ENCODE measurements at regions not wholly inside any gene's neighbourhood (a gene's known extent, or its start where the extent isn't known, plus 50 kb on each side); places are given as distances from the start of the nearest gene placed in this dataset.

GRCh38 chrX:44637282-44637681, 94.6 kb upstream of the FUNDC1 start:
- no peak for DNase-seq (ENCODE audit: low read depth)
- TF ChIP-seq CTCF (conservative IDR thresholded peaks at IDR 0.05; ENCODE audit: low read depth, low read length): no peak

DNA sequence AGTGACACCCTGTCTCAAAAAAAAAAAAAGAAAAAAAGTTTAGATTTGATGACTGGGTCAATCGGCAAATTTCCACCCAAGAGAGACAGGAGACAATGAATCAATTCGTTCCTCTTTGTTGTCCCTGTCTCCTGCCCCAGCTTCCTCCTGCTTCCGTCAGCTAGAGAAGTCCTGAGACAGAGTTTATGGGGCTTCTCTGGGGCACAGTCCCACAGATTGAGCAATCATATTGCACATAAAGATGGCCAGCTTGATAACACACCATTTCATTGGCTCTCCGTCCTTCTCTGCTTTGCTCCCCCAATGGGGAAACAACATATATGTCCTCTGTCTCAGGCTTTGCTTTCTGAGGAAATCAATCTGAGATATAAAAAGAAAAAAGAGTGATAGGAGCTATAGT, 78.4 kb upstream of the FUNDC1 start:
- DNase-seq (ENCODE audit: low read depth): no peak
- no peak for TF ChIP-seq CTCF (conservative IDR thresholded peaks at IDR 0.05; ENCODE audit: low read depth, low read length)
- no peak overlapping the region for H3K4me3 ChIP-seq (ENCODE audit: low read depth, low read length)

More at GRCh38 chrX:44637282-44637681, 94.6 kb upstream of the FUNDC1 start:
- H3K4me3 ChIP-seq (ENCODE audit: low read depth, low read length): no peak overlapping the region

DNA sequence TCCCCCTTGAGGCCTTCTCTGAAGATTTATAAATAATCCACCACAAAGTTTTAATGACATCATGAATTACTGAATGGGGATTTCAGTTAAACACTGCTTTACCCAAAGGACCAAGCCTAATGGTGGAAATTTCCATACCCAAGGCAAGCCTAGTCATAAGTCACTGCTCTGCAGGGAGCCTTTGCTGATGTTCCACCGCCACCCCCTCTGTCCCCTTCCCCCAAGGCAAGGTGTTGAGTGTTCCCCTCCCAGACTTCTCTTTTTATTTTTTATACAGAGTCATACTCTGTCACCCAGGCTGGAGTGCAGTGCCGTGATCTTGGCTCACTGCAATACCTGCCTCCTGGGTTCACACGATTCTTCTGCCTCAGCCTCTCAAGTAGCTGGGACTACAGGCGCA, 76.4 kb upstream of the FUNDC1 start:
- DNase-seq (ENCODE audit: low read depth): no peak
- H3K4me3 ChIP-seq (ENCODE audit: low read depth, low read length): no peak overlapping the region
- no peak for TF ChIP-seq CTCF (conservative IDR thresholded peaks at IDR 0.05; ENCODE audit: low read depth, low read length)

DNA sequence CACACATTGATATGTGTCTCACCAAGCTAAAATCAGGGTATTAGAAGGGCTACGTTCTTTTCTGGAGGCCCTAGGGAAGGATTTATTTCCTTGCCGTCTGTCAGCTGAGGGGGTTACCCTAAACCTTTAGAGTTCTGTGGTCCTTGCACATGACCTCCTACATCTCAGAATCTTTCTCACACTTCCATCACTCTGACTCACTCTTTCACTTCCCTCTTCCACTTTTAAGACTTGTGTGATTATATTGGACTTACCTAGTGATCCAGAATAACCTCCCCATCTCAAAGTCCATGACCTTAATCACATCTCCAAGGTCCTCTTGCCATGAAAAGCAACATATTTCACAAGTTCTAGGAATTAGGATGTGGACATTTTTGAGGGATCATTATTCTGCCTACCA, 53.6 kb upstream of the FUNDC1 start:
- H3K4me3 ChIP-seq (ENCODE audit: low read depth, low read length): no peak overlapping the region
- TF ChIP-seq CTCF (conservative IDR thresholded peaks at IDR 0.05; ENCODE audit: low read depth, low read length): no peak
- no peak for DNase-seq (ENCODE audit: low read depth)

Data from epithelial cell of proximal tubule (primary cell).